ENCODE measurements at regions not wholly inside any gene's neighbourhood (a gene's known extent, or its start where the extent isn't known, plus 50 kb on each side); places are given as distances from the start of the nearest gene placed in this dataset.

DNA sequence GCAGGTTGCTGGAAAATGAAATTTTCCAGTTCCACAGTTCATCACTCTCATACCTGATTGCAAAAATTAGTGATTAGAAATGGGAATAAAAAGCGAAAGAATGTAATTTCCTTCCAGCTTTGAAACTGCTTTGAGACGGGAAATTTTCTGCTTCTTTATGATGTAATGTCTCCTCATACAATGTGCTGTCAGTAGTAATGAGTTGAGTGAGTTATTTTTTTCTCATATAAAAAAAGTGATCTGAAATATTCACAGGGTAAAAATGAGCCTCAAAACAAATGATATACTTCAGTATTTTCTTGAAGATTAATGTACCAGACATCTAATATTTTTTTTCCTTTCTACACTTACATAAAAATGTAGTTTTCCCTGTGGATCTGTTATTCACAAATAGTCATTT, 179.1 kb upstream of the FAT4 start:
- no peak for DNase-seq

DNA sequence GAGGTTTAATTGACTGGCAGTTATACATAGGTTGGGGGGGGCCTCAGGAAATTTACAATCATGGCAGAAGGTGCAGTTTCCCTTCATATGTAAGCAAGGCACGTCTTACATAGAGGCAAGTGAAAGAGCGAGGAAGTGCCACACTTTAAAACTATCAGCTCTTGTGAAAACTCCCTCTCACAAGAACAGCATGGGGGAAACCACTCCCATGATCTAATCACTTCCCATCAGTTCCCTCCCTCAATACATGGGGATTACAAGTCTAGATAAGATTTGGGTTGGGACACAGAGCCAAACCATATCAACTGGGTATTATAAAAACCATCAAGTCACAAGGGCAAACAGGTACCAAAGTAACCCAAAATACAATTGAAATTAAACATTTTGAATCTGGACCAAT, 182.0 kb upstream of the FAT4 start:
- DNase-seq = no peak

DNA sequence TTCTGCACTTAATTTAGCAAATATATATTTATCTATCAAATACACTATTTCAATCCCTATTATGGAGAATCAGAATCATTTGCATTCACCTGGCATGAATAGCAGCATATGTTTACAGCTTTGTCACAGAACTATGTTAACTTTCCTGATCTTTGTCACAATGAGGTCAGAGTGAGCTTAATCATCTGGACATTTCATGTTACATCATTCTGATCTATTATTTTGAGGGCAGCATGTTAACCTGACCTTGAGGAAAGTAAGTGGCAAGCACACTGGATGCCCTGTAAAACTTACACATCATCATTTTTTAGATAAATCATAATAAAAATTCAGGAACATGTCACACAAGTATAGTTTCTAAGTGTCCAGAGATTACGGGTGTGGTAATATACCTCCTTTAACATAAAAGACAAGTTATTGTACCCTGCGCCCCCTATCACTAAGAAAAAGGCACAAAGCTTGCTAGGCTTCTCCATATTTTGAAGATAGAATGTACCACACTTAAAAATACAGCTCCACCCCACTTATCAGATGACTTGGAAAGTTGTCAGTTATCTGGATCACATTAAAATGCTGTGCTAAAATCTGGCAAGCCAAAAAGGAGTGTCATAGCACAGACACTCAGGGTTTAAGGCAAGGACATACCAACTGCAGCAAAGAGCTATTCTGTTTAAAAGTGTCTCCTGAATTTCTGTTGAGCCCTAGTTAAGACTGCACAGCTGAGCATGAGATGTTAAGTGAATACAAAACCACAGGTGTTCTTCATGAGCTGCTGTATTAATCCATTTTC, 182.7 kb upstream of the FAT4 start:
- no peak for DNase-seq

DNA sequence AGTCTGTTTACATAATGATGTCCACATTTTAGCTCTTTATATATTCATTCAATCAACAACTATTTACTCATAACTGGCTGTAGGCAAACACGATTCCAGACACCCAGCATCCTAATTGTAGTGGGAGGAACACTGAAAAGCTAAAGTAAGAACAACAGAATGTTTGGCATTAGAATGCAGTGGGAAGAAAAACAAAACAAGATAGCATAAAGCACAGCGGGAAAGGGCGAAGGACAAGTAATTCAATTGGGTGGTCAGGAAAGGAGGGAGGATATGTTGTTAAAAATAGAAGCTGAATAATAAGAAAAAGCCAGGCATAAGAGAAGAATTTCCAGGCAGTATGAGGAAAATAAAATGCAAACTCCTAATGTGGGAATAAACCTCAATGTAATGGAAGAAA, 189.5 kb upstream of the FAT4 start:
- DNase-seq = no peak

DNA sequence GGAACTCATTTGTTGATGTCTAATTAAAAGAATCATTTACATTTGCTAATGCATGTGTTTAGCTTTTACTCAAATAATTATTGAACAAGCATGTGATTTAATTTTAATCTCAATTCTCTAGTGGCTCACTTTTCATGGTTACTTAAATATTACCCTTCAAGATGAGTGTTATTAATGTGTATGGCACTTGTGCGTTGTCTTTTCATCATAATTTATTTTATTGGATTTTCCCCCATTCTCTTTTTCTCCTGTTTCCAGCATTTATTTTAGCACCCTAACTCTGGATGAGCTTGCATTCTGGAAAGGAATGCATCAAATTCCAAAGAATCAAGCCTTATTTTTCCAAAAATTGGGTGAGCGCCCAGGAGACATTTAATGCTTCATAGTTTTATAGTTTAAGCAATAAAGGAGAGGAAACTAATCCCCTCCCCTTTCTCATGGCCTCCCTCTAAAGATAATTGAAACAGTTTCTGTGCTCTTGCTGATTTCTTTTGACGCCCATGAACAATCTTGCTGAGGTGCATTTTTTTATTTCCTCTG, 191.1 kb upstream of the FAT4 start:
- DNase-seq = no peak

DNA sequence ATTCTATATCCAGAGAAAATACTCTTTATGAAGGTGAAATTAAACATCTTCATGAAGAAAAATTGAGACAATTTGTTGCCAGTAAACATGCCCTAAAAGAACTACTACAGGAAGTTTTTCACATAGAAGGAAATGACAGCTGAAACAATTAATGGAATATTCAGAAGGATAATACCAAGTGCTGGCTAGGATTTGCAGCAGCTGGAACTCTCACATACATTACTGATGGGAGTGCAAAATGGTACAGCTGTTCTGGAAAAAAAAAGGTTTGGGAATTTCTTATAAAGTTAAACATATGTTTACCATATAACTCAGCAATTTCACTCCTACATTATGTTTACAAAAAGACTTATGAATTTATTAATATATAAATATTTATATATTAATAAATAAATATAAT, 193.2 kb upstream of the FAT4 start:
- DNase-seq = no peak

DNA sequence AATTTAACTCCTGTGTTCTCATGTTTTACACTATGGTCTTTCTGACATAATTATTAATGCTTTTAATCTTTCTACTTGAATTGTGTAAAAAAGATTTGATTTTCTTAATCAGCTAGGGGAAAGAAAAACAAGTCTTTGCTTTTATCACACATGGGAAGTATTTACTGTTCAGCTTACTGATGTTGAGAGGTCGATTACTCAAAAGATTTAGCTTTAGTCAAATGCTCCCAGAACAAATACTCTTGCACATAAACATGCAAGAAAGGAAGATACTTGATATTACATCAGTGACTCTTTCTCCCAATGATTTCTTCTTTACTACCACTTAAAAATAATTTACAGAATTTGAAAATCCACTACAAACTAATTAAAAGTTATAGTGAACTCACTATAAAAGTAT, 198.3 kb upstream of the FAT4 start:
- no peak for DNase-seq

DNA sequence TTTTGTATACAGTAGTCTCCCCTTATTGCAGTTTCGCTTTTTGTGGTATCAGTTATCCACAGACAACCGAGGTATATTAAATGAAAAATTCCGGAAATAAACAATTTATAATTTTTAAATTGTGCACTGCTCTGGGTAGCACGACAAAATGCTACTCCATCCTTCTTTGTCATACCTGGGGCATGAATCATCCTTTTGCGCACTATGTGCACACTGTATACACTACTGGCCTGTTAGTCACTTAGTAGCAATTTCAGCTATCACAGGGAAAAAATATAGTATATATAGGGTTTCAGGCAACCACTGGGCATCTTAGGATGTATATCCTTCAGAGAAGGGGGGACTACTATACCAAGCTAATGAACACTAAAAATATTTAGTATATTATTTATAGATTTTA, 198.8 kb upstream of the FAT4 start:
- no peak for DNase-seq

DNA sequence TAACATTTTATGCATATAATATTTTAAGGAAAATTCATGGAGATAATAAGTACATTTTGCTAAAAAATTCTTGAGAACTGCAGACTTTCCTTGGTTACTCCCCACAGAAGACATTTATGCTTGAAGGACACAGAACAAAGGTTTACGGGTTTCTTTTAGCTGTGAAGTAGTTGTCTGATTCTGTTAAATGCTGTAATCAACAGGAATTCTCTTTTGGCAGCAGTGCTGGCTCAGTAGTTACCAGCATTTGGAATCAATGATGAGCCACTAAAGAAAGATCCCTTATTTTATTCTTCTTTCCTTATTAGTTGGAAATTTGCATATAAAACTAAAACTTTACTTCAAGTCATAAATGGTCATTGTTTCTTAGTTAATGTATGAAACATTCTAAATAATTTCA, 199.3 kb upstream of the FAT4 start:
- no peak for DNase-seq

DNA sequence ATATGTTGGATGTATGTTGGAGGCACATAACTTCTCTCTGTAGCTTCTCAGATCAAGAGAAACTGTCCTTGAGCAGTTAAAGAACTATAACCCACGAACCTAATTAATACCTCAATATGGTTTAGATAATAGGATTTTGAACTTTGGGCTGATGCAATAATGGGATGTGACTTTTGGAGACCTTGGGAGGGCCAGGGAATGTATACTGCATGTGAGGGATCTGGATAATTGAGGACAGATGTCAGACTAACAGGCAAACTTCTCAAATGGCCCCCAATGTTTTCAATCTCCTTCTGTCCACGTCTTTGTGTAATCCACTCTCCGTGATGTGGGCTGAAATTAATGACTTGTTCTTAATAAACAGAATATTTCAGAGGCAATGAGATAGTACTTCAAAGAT, 202.2 kb upstream of the FAT4 start:
- DNase-seq = no peak

DNA sequence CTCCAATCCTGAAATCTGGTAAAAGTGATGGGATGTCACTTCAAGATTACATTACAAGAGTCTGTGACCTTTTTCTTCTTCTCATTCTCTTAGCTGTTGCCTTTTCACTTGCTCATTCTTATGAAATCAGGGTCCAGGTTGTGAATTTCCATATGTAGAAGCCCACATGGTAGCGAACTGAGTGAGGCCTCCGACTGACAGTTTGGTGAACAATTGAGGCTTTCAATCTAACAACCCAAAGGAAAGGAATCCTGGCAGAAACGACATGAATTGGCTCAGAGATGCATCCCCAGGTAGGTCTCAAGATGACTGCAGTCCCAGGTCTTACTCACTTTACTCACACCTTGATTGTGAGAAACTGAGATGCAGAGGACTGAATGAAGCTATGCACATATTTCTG, 203.4 kb upstream of the FAT4 start:
- DNase-seq = no peak

DNA sequence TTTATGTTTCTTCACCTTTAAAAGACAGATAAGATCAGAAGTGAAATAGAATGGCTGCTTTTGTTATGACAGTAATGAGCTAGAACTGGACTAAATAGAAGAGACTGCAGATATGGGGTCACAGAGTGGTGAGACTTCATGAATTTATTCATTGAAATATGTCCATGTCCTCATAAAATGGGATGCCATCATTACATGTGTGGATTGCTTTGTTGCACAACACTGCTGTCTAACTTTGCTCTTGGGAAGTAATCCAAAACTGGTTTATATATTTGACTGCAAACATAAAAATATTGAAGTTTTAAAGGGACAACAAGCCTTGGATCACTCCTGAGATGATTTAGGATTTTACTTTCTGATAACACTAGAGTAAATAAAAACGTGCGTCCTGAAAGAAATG, 209.2 kb upstream of the FAT4 start:
- DNase-seq = no peak

DNA sequence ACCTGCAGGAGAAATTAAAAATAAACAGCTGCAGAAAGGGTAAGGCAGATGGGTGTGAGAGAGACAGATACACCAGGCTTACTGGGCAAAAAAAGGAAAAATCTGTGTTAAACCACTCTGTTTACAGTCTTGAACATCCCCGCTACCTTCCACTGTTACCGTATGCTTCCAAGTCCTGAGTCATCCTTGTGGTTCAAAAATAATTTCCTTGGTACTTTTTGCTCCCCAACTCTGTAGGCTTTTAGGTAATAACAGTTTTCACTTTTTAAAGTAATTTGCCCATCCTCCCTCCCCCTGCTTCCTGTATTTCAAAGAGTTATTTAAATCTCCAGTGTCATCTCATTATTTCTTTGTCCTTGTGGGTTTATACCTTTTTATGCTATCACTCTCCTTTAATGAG, 210.1 kb upstream of the FAT4 start:
- DNase-seq = no peak

DNA sequence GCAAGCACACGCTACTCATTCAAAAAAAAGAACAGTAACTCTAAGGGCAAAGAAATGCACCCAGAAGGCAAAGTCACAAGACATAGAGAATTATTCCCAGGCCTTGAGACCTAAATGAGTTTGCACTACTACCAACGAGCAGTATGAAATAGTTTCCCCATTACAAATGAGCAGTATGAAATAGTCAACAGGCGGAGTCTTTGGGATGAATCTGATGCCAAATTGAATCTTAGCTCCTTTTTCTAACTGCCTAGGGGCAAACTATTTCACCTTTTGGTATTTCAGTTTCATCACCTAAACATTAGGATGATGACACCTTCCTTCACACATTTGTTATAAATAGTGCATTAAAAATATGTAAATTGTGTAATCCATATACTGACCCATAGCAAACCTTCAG, 213.0 kb upstream of the FAT4 start:
- DNase-seq = no peak

DNA sequence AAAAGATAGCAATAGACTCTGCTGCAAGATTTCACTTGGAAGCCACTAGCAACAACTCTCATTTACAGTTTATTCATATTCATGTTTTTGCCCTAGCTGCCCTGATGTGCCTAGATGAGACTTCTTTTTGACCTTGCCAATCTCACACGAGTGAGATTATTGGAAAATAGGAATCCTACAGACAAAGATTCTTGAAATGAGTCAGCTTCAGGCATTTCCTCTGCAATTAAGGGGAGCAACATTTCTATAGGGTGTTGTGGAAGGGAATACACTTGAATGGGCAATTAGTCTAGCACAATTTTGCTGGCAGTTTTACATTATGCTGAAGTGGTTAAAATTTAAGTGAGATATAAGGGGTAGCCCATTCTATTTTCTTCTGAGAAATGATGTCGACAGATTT, 217.0 kb upstream of the FAT4 start:
- no peak for DNase-seq

DNA sequence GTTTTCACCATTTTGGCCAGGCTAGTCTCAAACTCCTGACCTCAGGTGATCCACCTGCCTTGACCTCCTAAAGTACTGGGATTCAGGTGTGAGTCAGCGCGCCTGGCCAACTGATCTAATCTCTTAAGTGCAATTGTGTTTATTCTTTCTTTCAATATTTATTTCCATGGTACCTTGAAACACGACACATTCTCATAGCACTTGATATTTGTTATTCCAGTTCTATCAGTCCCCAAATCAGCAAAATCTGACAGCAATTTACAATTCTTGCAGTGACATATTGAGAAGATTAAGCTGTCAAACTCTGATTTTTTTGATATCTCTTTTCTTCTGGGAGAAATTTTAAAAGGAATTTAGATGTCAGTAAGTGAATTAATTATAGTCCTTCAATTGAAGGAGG, 218.1 kb upstream of the FAT4 start:
- DNase-seq = no peak

DNA sequence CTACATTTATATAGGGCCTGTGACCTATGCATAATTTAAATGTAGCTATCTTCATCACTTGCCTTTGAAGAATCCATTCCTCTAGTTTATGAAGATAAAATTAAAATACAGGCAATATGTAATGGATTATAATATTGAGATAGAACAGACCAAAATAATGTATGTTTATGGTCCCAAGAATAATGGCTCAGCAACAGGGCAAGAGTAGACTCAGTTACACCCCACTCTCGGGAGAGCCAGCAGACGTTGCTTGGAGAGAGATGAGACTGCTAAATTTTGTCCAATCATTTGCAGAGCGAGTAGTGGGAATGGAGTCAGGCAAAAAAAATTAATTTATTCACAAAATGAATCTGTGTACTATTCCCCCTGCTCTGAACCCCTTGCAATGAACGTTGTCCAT, 223.2 kb upstream of the FAT4 start:
- no peak for DNase-seq

DNA sequence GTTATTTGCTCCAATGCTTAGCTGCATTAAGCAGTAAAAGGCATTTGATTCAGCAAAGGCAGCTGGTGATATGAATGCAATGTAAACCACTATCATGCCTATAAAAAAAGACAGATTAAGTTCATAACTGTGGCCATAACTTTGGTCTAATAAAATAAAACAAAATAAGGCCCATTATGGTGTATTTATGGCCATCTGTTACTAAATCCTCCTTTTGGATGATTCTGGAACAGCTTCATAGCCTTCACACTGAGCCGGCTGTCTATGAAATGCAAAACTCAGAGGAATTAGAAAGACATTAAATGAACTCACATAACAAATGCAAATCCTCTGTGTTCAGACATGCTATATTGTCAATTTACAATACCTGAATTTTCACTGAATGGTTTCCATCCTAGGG, 223.7 kb upstream of the FAT4 start:
- no peak for DNase-seq

DNA sequence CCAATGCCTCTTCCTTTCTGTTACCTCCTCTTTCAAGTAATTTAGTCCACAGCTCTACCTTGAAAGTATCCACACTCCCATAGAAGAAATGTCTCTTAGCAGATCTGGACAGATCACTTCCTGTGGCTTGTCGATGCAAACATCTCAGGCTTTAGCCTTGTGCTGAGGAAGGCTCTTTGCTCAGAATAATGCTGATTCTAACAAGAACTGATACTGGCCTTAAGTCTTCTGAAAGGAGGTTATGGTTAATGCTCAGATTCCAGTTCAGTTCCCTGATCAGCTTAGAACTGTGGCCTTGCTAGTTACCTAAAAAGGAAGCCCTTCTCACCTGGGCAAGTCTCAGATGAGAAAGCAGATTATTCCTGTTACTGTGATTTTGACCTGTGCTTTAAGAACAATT, 230.1 kb upstream of the FAT4 start:
- DNase-seq = no peak

DNA sequence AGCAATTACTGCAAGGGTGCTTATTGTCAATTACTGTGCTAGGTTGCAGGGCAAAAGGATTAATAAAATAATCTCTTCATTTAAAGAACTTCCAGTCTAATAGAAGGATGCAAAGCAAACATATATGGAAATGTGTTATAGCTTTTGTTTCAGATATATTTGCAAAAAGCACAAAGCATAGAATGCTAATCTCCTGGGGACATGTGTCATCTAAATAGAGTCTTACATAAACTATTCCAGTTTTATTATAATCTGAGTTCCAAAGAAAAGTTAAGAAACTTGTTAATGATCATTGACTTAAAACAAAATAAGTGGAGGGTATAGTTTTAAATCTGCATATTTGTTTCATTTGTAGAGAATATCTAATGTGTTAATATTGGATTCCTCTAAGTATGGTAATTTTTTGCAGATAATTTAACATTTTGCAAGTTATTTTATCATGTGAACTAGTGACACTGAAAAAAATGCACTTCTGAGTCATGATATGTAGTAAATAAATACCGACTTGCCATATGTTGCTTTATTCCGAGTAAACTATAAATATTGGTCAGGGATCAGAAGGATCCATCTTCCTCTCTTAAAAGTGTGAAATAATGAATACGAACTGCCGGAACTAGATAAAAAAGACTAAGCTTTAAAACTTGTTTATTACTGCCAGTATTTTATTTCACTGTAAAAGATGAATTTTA, 231.9 kb upstream of the FAT4 start:
- DNase-seq = no peak

DNA sequence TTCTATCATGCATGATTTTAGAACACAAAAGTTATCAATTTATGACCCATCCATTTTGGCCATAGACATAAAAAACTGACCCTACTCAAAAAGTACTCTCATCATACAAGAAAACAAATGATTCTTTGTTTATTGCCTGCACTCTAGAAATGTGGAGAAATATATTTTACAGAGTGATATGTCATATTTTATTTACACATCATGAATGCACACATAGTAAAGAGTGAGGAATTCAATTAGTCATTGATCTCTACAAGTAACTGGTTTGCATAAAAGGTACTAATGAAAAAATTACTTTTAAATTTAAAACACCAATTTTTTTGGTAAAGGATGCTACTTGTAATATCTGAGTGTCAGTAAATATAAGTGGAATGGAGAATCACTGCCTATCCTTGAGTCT, 242.5 kb upstream of the FAT4 start:
- DNase-seq = no peak

DNA sequence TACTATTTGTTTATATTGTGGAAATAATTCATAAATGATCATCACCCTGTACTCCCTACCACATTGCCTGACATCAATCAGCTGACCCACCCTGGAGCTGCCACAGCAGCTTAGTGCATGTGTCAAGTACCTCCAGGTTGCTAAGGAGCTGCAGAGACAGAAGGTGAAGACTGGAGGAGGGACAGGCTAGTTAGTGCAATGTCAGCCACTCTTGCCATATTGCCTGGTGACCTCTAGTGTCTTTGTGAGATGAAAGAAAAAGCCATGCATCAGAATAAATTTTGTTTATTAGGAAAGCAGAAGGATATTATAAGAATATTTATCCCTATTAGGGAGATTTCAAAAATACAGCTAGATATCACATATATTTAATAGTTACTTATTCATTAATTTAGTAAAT, 243.9 kb upstream of the FAT4 start:
- DNase-seq = no peak

DNA sequence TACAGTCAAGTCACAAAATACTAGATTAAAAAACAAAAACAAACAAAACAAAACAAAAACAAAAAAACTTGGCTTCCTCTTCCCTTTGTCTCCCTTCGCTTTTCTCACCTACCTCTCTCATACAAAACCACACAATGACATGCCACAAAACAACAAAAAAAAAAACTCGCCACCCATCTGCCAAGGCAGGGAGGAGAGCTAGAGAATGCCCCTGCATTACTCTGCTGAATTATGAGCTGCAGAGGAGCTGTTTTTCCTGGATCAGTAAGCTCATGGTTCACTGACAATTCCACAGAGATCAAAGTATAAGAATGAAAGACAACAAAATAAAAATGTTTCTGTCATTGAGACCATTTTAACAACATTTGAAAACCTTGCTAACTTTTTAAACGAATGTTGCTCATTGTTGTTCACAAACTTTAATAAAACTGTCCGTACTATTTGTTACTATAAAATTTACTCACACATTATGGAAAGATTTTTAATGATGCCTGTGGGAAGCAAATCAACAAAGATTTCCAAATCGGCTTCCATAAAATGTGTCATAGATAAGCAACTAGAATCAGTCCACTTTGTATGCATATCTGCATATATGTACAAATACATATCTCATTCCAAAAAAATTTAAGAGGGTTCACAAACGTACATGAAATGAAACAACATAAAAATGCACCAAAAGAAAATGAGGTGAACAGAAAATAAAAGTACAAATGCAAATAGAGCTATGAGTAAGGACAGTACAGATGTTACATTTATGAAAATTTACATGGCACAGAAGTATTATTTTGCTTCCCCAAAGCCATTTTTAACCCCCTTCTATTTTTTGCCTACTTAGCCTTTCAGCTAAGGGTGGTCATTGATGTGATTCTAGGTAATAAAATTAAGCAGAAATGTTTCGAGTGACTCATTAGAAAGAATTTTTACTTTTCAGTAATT, 252.4 kb upstream of the FAT4 start:
- DNase-seq = no peak

DNA sequence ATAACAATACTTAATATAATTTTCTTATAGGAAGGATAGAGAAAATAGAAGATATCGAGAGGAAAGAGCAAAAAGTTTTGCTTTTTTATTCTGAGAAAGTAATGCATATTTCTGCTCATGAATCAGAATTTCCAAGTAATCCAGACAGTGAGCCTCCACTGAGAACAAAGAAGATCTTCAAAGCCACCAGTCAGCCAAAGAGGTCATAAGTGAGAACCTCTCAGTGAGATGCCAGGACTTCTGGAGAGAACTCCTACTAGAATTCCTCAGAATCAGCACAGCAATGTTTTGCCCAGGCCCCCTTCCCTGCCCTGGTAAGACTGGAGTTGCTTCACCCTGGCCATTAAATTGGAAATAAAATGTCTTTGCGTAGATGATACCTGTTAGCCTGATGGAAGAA, 254.4 kb upstream of the FAT4 start:
- no peak for DNase-seq

All from NCI-H2029 (cell line).